ENCODE measurements at regions not wholly inside any gene's neighbourhood (a gene's known extent, or its start where the extent isn't known, plus 50 kb on each side); places are given as distances from the start of the nearest gene placed in this dataset.

DNA sequence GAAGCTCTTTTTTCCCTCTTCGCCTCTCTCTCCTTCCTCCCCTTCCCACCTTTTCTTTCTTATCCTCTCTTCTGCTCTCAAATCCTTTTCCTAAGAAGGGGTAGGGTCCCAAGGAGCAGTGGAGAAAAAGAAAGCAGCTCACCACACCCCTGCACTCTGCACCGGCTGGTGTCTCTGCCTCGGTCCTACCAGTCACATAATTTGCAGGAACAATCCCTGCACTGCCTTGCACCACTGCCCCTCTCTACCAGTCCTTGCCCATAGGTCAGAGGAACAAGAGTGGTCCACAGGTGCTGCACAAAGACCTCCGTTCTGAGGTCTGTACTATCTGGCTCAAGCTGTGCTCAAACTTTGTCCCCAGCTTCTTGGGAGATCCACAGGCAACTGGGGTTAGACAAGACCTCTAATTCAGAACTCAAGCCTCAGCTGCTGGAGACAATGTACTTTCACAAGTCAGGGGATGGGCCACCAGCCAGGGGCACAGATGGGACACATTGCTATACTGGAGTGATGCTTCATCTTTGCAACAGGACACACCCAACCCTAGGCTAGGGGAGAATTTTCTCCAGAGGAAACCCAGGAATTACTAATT lies 125.4 kb upstream of the ZNF507 start:
- H4K20me1 ChIP-seq (ENCODE audit: insufficient read depth, low read length) = no peaks in the 10 kb centered on the region
- no peak overlapping the region for H3K27ac ChIP-seq (ENCODE audit: low read depth, low read length)
- no peaks in the 10 kb centered on the region for H3K36me3 ChIP-seq (ENCODE audit: insufficient read depth, low read length)
- no peaks in the 10 kb centered on the region for H3K9me3 ChIP-seq (ENCODE audit: low read depth, low read length)
- no peaks in the 10 kb centered on the region for H3K4me1 ChIP-seq (ENCODE audit: insufficient read depth, low read length)
- no peak overlapping the region for H2AFZ ChIP-seq (ENCODE audit: low read length)
- no peak for TF ChIP-seq CTCF (IDR thresholded peaks at IDR 0.05; ENCODE audit: extremely low read depth, low read depth, low read length)
- H3K27me3 ChIP-seq (ENCODE audit: insufficient read depth, low read length) = peaks cover 2% of the 10 kb centered on the region
- H3K79me2 ChIP-seq (ENCODE audit: insufficient read depth, low read length) = no peaks in the 10 kb centered on the region
- DNase-seq (ENCODE audit: insufficient read length, low spot score, missing footprints) = no peak
- H3K4me2 ChIP-seq (ENCODE audit: insufficient read depth, low read length) = no peak overlapping the region
- H3K4me3 ChIP-seq (ENCODE audit: insufficient read depth, low read length) = no peak overlapping the region

DNA sequence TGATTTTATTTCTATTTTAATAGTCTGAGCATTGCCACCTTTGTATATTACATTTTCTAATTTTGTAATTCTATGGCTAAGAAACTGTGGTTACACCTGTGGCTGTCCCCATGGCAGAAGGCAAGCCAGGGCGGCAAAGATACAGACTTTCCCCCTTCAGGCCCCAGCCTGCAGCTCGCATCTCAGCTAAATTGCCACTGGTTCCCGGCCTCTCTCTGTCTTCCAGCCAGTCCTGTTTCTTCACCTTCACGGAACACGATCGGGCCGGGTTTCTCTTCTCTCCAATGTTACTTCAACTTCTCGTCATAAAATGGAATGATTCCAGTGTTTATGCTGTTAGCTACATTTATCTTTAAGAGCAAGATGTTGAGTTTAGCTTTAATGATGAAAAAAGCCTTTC lies 124.5 kb upstream of the ZNF507 start:
- Histone ChIP-seq H3K4me2 (ENCODE audit: insufficient read depth, low read length) (no peak overlapping the region), H3K4me3 (ENCODE audit: insufficient read depth, low read length) (no peak overlapping the region), H3K4me1 (ENCODE audit: insufficient read depth, low read length) (no peaks in the 10 kb centered on the region), H4K20me1 (ENCODE audit: insufficient read depth, low read length) (no peaks in the 10 kb centered on the region), H3K27me3 (ENCODE audit: insufficient read depth, low read length) (peaks cover 5% of the 10 kb centered on the region), H3K79me2 (ENCODE audit: insufficient read depth, low read length) (no peaks in the 10 kb centered on the region), H3K27ac (ENCODE audit: low read depth, low read length) (no peak overlapping the region), H3K9me3 (ENCODE audit: low read depth, low read length) (no peaks in the 10 kb centered on the region), H2AFZ (ENCODE audit: low read length) (no peak overlapping the region), H3K36me3 (ENCODE audit: insufficient read depth, low read length) (no peaks in the 10 kb centered on the region)
- TF ChIP-seq CTCF (IDR thresholded peaks at IDR 0.05; ENCODE audit: extremely low read depth, low read depth, low read length) = no peak
- DNase-seq (ENCODE audit: insufficient read length, low spot score, missing footprints) = no peak

DNA sequence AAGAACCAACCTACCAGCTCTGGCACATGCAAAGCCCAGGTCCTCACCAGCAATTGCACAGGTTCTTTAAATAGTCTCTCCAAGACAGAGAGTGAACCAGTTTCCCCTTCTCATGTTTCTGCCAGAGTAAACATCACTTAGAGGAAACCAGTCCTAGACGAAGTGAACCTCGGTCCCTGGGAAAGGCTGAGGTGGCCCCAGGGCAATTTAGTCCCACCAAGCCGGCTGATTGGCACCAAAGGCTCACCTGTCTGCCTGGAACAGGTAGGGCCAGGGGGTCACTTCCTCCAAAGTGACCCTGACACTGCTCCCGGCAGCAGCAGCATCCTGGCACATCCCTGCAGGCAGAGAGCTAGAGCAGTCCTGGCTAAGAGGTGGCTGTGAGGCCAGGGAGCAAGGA lies 122.9 kb upstream of the ZNF507 start:
- Histone ChIP-seq H3K27ac (ENCODE audit: low read depth, low read length) (no peak overlapping the region), H3K27me3 (ENCODE audit: insufficient read depth, low read length) (peaks cover 5% of the 10 kb centered on the region), H3K4me3 (ENCODE audit: insufficient read depth, low read length) (no peak overlapping the region), H3K4me2 (ENCODE audit: insufficient read depth, low read length) (no peak overlapping the region), H3K9me3 (ENCODE audit: low read depth, low read length) (no peaks in the 10 kb centered on the region), H3K4me1 (ENCODE audit: insufficient read depth, low read length) (no peaks in the 10 kb centered on the region), H2AFZ (ENCODE audit: low read length) (no peak overlapping the region), H3K79me2 (ENCODE audit: insufficient read depth, low read length) (no peaks in the 10 kb centered on the region), H4K20me1 (ENCODE audit: insufficient read depth, low read length) (no peaks in the 10 kb centered on the region), H3K36me3 (ENCODE audit: insufficient read depth, low read length) (no peaks in the 10 kb centered on the region)
- TF ChIP-seq CTCF (IDR thresholded peaks at IDR 0.05; ENCODE audit: extremely low read depth, low read depth, low read length) = no peak
- DNase-seq (ENCODE audit: insufficient read length, low spot score, missing footprints) = no peak

DNA sequence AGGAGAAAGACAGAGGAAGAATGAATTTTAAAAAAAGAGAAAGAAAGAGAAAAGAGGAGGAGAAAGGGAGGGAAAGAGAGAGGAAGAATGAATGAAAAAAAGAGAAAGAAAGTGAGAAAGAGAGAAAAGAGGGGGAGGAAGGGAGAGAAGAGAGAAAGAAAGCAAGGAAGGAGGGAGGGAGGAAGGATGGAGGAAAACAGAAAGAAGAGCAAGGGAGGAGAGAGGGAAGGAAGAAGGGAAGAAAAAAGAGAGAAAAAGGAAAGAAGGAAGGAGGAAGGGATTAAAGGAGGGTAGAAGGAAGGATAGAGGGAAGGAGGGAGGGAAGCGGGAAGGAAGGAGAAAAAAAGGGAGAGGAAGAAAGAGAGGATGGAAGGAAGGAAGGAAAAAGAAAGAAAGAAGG lies 122.3 kb upstream of the ZNF507 start:
- Histone ChIP-seq H2AFZ (ENCODE audit: low read length) (no peak overlapping the region), H3K27me3 (ENCODE audit: insufficient read depth, low read length) (peaks cover 5% of the 10 kb centered on the region)

More for the DNA sequence above, 122.3 kb upstream of the ZNF507 start:
- Histone ChIP-seq H3K36me3 (ENCODE audit: insufficient read depth, low read length) (no peaks in the 10 kb centered on the region), H3K4me3 (ENCODE audit: insufficient read depth, low read length) (no peak overlapping the region), H3K4me1 (ENCODE audit: insufficient read depth, low read length) (no peaks in the 10 kb centered on the region), H3K9me3 (ENCODE audit: low read depth, low read length) (no peaks in the 10 kb centered on the region), H3K4me2 (ENCODE audit: insufficient read depth, low read length) (no peak overlapping the region), H3K27ac (ENCODE audit: low read depth, low read length) (no peak overlapping the region), H4K20me1 (ENCODE audit: insufficient read depth, low read length) (no peaks in the 10 kb centered on the region), H3K79me2 (ENCODE audit: insufficient read depth, low read length) (no peaks in the 10 kb centered on the region)
- no peak for DNase-seq (ENCODE audit: insufficient read length, low spot score, missing footprints)
- TF ChIP-seq CTCF (IDR thresholded peaks at IDR 0.05; ENCODE audit: extremely low read depth, low read depth, low read length) = no peak

Measured in osteoblast (primary cell).